ENCODE measurements at regions not wholly inside any gene's neighbourhood (a gene's known extent, or its start where the extent isn't known, plus 50 kb on each side); places are given as distances from the start of the nearest gene placed in this dataset.

DNA sequence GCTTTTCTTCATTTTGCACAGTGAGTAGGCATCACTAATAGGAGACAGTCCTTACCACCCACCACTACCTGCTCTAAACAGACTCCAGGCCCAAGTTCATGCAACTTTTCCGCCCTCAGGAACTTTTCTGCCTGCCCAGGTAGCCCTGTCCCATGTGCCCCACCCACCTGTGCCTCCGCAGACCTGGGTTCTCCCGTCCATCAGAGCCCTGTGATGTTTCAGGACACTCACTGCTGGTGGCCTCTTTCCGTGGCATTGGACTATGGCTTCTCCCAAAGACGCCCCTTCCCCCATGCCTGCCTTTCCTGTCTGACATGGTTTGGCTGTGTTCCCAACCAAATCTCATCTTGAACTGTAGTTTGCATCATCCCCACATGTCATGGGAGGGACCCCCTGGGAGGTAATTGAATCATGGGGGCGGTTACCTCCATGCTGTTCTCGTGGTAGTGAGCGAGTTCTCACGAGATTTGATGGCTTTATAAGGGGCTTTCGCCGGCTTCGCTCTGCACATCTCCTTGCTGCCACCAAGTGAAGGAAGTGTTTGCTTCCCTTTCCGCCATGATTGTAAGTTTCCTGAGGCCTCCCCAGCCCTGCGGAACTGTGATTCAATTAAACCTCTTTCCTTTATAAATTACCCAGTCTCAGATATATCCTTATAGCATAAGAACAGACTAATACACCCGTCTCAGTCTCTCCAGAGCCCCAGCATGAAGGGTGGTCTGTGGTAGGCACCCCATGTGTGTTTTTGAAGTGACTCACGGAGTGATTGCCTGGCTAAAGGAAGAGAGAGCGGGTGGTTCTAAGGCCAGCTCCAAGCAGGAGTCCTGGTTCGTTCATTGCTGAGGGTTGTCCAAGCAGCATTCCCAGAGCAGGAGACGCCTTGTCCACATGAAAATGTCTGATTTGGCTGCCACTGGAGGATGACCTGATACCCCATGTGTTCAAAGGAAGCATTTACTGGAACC, 86.0 kb upstream of the ZBTB40 start:
- no peak overlapping the region for H2AFZ ChIP-seq (ENCODE audit: low read depth, low read length)
- TF ChIP-seq, protein P1, sequence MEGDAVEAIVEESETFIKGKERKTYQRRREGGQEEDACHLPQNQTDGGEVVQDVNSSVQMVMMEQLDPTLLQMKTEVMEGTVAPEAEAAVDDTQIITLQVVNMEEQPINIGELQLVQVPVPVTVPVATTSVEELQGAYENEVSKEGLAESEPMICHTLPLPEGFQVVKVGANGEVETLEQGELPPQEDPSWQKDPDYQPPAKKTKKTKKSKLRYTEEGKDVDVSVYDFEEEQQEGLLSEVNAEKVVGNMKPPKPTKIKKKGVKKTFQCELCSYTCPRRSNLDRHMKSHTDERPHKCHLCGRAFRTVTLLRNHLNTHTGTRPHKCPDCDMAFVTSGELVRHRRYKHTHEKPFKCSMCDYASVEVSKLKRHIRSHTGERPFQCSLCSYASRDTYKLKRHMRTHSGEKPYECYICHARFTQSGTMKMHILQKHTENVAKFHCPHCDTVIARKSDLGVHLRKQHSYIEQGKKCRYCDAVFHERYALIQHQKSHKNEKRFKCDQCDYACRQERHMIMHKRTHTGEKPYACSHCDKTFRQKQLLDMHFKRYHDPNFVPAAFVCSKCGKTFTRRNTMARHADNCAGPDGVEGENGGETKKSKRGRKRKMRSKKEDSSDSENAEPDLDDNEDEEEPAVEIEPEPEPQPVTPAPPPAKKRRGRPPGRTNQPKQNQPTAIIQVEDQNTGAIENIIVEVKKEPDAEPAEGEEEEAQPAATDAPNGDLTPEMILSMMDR (IDR thresholded peaks at IDR 0.05; ENCODE audit: insufficient read depth, low read depth, low read length): no peak
- peaks cover 60% of the 10 kb centered on the region for H3K27me3 Mint-ChIP-seq (ENCODE audit: low read depth, unreplicated experiment)
- H4K20me1 ChIP-seq (ENCODE audit: insufficient read depth, low read length): no peaks in the 10 kb centered on the region
- H3K9ac ChIP-seq (ENCODE audit: low read length): no peak overlapping the region
- H3K9me3 ChIP-seq (ENCODE audit: insufficient read depth, low read depth, low read length): no peaks in the 10 kb centered on the region
- no peaks in the 10 kb centered on the region for H3K4me1 ChIP-seq (ENCODE audit: insufficient read depth, low read length)
- peaks cover 30% of the 10 kb centered on the region for H3K27me3 ChIP-seq (ENCODE audit: insufficient read depth, low read length)
- peaks cover 16% of the 10 kb centered on the region for H3K4me1 Mint-ChIP-seq (ENCODE audit: low read depth, unreplicated experiment)
- H3K79me2 ChIP-seq (ENCODE audit: insufficient read depth, low read length): no peaks in the 10 kb centered on the region
- no peak for FAIRE-seq
- peak overlapping the region; percentile 58 for H3K27ac Mint-ChIP-seq (ENCODE audit: unreplicated experiment)
- H3K4me3 ChIP-seq (ENCODE audit: insufficient read depth, low read depth, low read length): no peak overlapping the region
- peaks cover 4% of the 10 kb centered on the region for H3K9me3 Mint-ChIP-seq (ENCODE audit: unreplicated experiment)
- no peak overlapping the region for H3K27ac ChIP-seq (ENCODE audit: low read depth, low read length)
- H3K36me3 Mint-ChIP-seq (ENCODE audit: low read depth, unreplicated experiment): peaks cover 4% of the 10 kb centered on the region
- no peaks in the 10 kb centered on the region for H3K36me3 ChIP-seq (ENCODE audit: insufficient read depth, low read length)
- peak overlapping the region; percentile 7 for H3K4me2 ChIP-seq (ENCODE audit: low read length)
- H3K4me3 Mint-ChIP-seq (ENCODE audit: unreplicated experiment): no peak overlapping the region
- DNase-seq (ENCODE audit: low read depth): no peak

DNA sequence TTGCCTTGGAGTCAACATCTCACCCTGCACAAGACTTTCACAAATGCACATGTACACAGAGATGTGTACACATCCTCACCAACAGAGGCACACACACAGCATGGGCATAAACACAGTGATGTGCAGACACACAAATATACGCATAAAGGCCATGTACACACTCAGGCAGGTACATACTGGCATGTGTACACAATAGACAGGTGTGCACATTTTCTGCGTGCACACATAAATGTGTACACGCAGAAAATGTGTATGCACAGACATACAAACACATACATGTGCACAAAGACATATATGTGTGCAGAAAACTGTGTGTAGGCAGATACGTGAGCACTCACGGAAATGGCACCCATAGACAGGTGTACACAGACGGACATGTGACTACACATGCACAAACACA, 85.3 kb upstream of the ZBTB40 start:
- H3K9me3 Mint-ChIP-seq (ENCODE audit: unreplicated experiment): peaks cover 4% of the 10 kb centered on the region
- no peak overlapping the region for H3K9ac ChIP-seq (ENCODE audit: low read length)
- TF ChIP-seq, protein P1 (IDR thresholded peaks at IDR 0.05; ENCODE audit: insufficient read depth, low read depth, low read length): no peak
- TF ChIP-seq EZH2 (IDR thresholded peaks at IDR 0.05; ENCODE audit: insufficient read depth, low read length): no peak
- DNase-seq (ENCODE audit: low read depth) (no peak), FAIRE-seq (no peak)
- no peak overlapping the region for H3K27ac ChIP-seq (ENCODE audit: low read depth, low read length)
- H3K4me2 ChIP-seq (ENCODE audit: low read length): no peak overlapping the region
- H3K36me3 ChIP-seq (ENCODE audit: insufficient read depth, low read length): no peaks in the 10 kb centered on the region
- H3K4me1 ChIP-seq (ENCODE audit: insufficient read depth, low read length): no peaks in the 10 kb centered on the region
- H3K36me3 Mint-ChIP-seq (ENCODE audit: low read depth, unreplicated experiment): peaks cover 4% of the 10 kb centered on the region
- H2AFZ ChIP-seq (ENCODE audit: low read depth, low read length): no peak overlapping the region
- H3K79me2 ChIP-seq (ENCODE audit: insufficient read depth, low read length): no peaks in the 10 kb centered on the region
- H4K20me1 ChIP-seq (ENCODE audit: insufficient read depth, low read length): no peaks in the 10 kb centered on the region
- H3K9me3 ChIP-seq (ENCODE audit: insufficient read depth, low read depth, low read length): no peaks in the 10 kb centered on the region
- peaks cover 16% of the 10 kb centered on the region for H3K4me1 Mint-ChIP-seq (ENCODE audit: low read depth, unreplicated experiment)
- no peak overlapping the region for H3K4me3 ChIP-seq (ENCODE audit: insufficient read depth, low read depth, low read length)
- no peak overlapping the region for H3K27ac Mint-ChIP-seq (ENCODE audit: unreplicated experiment)
- peaks cover 56% of the 10 kb centered on the region for H3K27me3 Mint-ChIP-seq (ENCODE audit: low read depth, unreplicated experiment)
- H3K4me3 Mint-ChIP-seq (ENCODE audit: unreplicated experiment): no peak overlapping the region
- peaks cover 29% of the 10 kb centered on the region for H3K27me3 ChIP-seq (ENCODE audit: insufficient read depth, low read length)

DNA sequence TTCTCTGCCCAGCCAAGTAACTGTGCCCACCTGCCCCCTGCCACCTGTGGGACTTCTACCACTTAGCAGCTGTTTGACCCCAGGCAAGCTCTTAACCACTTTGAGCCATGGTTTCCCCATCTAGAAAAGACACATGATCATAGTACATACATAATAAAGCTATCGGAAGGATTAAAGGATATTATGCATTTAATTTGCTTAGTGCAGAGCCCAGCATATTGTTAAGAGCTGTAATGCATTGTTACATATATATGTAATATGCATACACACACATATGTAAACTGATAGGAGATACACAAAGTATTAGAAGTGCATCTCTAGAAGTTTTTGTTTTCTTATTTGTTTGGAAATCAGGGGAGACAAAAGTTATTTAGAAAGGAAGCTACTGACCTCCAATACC, 83.5 kb upstream of the ZBTB40 start:
- Mint-ChIP-seq H3K4me3 (ENCODE audit: unreplicated experiment) (no peak overlapping the region), H3K9me3 (ENCODE audit: unreplicated experiment) (peaks cover 7% of the 10 kb centered on the region), H3K36me3 (ENCODE audit: low read depth, unreplicated experiment) (peaks cover 4% of the 10 kb centered on the region), H3K27me3 (ENCODE audit: low read depth, unreplicated experiment) (peaks cover 58% of the 10 kb centered on the region), H3K4me1 (ENCODE audit: low read depth, unreplicated experiment) (peaks cover 16% of the 10 kb centered on the region), H3K27ac (ENCODE audit: unreplicated experiment) (no peak overlapping the region)
- no peak for FAIRE-seq
- no peak overlapping the region for H3K9ac ChIP-seq (ENCODE audit: low read length)
- no peak overlapping the region for H2AFZ ChIP-seq (ENCODE audit: low read depth, low read length)
- no peaks in the 10 kb centered on the region for H4K20me1 ChIP-seq (ENCODE audit: insufficient read depth, low read length)
- no peak for TF ChIP-seq EZH2 (IDR thresholded peaks at IDR 0.05; ENCODE audit: insufficient read depth, low read length)
- TF ChIP-seq, protein P1 (IDR thresholded peaks at IDR 0.05; ENCODE audit: insufficient read depth, low read depth, low read length): no peak
- no peak for DNase-seq (ENCODE audit: low read depth)
- H3K27me3 ChIP-seq (ENCODE audit: insufficient read depth, low read length): peaks cover 25% of the 10 kb centered on the region
- no peaks in the 10 kb centered on the region for H3K4me1 ChIP-seq (ENCODE audit: insufficient read depth, low read length)
- no peaks in the 10 kb centered on the region for H3K79me2 ChIP-seq (ENCODE audit: insufficient read depth, low read length)
- H3K4me2 ChIP-seq (ENCODE audit: low read length): no peak overlapping the region
- no peaks in the 10 kb centered on the region for H3K36me3 ChIP-seq (ENCODE audit: insufficient read depth, low read length)
- H3K4me3 ChIP-seq (ENCODE audit: insufficient read depth, low read depth, low read length): no peak overlapping the region
- H3K9me3 ChIP-seq (ENCODE audit: insufficient read depth, low read depth, low read length): peaks cover under 1% of the 10 kb centered on the region
- no peak overlapping the region for H3K27ac ChIP-seq (ENCODE audit: low read depth, low read length)
